ENCODE measurements at regions not wholly inside any gene's neighbourhood (a gene's known extent, or its start where the extent isn't known, plus 50 kb on each side); places are given as distances from the start of the nearest gene placed in this dataset.

GRCh38 chr7:51455948-51456347 lies 139.3 kb upstream of the COBL start:
- Histone ChIP-seq H3K79me2 (ENCODE audit: control insufficient read depth in 1 of 2, insufficient read depth in 2 of 2, low read length in 2 of 2) (no peaks in the 10 kb centered on the region), H3K9me3 (ENCODE audit: insufficient read depth in 2 of 2, low read depth in 1 of 2, low read length in 1 of 2) (no peaks in the 10 kb centered on the region), H3K4me3 (ENCODE audit: extremely low read depth in 1 of 4, insufficient read depth in 2 of 4, low read depth in 3 of 4, low read length in 4 of 4) (no peak overlapping the region), H4K91ac (replicated peaks; ENCODE audit: insufficient read length, low read length) (no peak overlapping the region), H3K79me1 (ENCODE audit: low read depth, low read length) (no peaks in the 10 kb centered on the region), H4K5ac (ENCODE audit: insufficient read length, low read depth, low read length) (no peak overlapping the region), H2BK5ac (ENCODE audit: low read depth, low read length) (no peak overlapping the region), H3K56ac (replicated peaks; ENCODE audit: insufficient read length, low read depth, low read length) (no peak overlapping the region), H3K4me1 (replicated peaks in 1 of 4; ENCODE audit: control insufficient read depth in 3 of 4, insufficient read depth in 4 of 4, low read length in 3 of 4) (peaks cover 0 to 14% (median 7%) of the 10 kb centered on the region in 4 experiments; a peak in 5 of 7 replicates), H2BK15ac (ENCODE audit: low read length) (no peak overlapping the region), H3K27ac (ENCODE audit: low read depth, low read length) (no peak overlapping the region), H4K20me1 (replicated peaks in 1 of 2; ENCODE audit: control insufficient read depth in 1 of 2, insufficient read depth in 2 of 2, low read length in 2 of 2) (no peaks in the 10 kb centered on the region), H2BK20ac (ENCODE audit: low read length) (no peak overlapping the region), H3K23ac (ENCODE audit: insufficient read length) (no peak overlapping the region), H2AFZ (ENCODE audit: low read length) (peak overlapping the region; percentile 1; the same call in 1 of the 2 replicates), H3K4me2 (ENCODE audit: insufficient read depth in 1 of 2, low read depth in 2 of 2, low read length in 2 of 2) (no peak overlapping the region), H3K36me3 (ENCODE audit: control insufficient read depth in 2 of 4, insufficient read depth in 4 of 4, low read length in 3 of 4) (no peaks in the 10 kb centered on the region), H3K23me2 (ENCODE audit: low read depth, low read length) (no peaks in the 10 kb centered on the region), H4K8ac (ENCODE audit: extremely low read depth, insufficient read depth, low read length) (no peak overlapping the region), H2BK12ac (ENCODE audit: low read depth, low read length) (no peak overlapping the region), H3K9ac (replicated peaks in 1 of 4; ENCODE audit: extremely low read depth in 1 of 4, low read depth in 3 of 4, low read length in 3 of 4) (no peak overlapping the region), H3K27me3 (replicated peaks in 1 of 4; ENCODE audit: control insufficient read depth in 3 of 4, extremely low read depth in 1 of 4, insufficient read depth in 3 of 4, low read length in 3 of 4) (peaks cover 0 to 9% (median 6%) of the 10 kb centered on the region in 4 experiments; a peak in 2 of 7 replicates), H3K14ac (ENCODE audit: insufficient read length) (no peak overlapping the region), H2AK5ac (ENCODE audit: low read depth, low read length) (no peak overlapping the region), H3K4ac (replicated peaks; ENCODE audit: insufficient read length, low read depth, low read length) (no peak overlapping the region), H3K18ac (ENCODE audit: extremely low read depth, low read length) (no peak overlapping the region), H2BK120ac (replicated peaks; ENCODE audit: low read depth, low read length) (no peak overlapping the region)
- FAIRE-seq, result peak; percentile 24
- no peak for DNase-seq (ENCODE audit: low read depth in 1 of 2, low spot score in 2 of 2)
- ChIA-PET POLR2A (ENCODE audit: partially characterized antibody) (interaction anchor here (1.2 kb wide), 1 partner anchor 9 kb away, joined by 4 read pairs; no protein-coding TSS in a partner anchor), CTCF (ENCODE audit: partially characterized antibody) (interaction anchor here (0.6 to 3.5 kb wide), 8 partner anchors 11 to 170 kb away, joined by 3 to 17 read pairs (median 4); no protein-coding TSS in a partner anchor)
- 71% methylated on average over 6 of the region's 6 CpGs; no CpG with 5 or more reads in 1 of the 2 experiments for WGBS, 2 experiments (ENCODE audit: extremely low coverage in 1 of 2, insufficient coverage in 1 of 2, insufficient read length in 1 of 2, insufficient replicate concordance in 2 of 2, low coverage in 1 of 2, low lambda C conversion rate in 2 of 2, missing lambda C conversion rate in 1 of 2)
- TF ChIP-seq CHD2 (IDR thresholded peaks at IDR 0.05; ENCODE audit: low read length), result no peak
- TF ChIP-seq RAD21 (IDR thresholded peaks at IDR 0.05 in 1 of 2, conservative IDR thresholded peaks at IDR 0.05 in 1 of 2; ENCODE audit: low read depth in 2 of 2, low read length in 2 of 2), result peak; percentile 25 to 38
- TF ChIP-seq KDM1A (IDR thresholded peaks at IDR 0.05; ENCODE audit: borderline replicate concordance, low read length), result no peak
- no peak for TF ChIP-seq EGR1 (IDR thresholded peaks at IDR 0.05; ENCODE audit: borderline replicate concordance, low read depth, low read length)
- no peak for TF ChIP-seq PHF8 (conservative IDR thresholded peaks at IDR 0.05; ENCODE audit: low read depth, low read length)
- no peak for TF ChIP-seq BRCA1 (IDR thresholded peaks at IDR 0.05; ENCODE audit: low read depth, low read length)
- no peak for TF ChIP-seq SUZ12 (IDR thresholded peaks at IDR 0.05; ENCODE audit: low read length)
- no peak for TF ChIP-seq EP300 (IDR thresholded peaks at IDR 0.05; ENCODE audit: borderline replicate concordance in 1 of 2, low read depth in 2 of 2, low read length in 2 of 2)
- no peak for TF ChIP-seq BCL11A (IDR thresholded peaks at IDR 0.05; ENCODE audit: low read depth in 2 of 2, low read length in 2 of 2)
- no peak for TF ChIP-seq HDAC6 (IDR thresholded peaks at IDR 0.05; ENCODE audit: low read depth, low read length)
- TF ChIP-seq JUND (IDR thresholded peaks at IDR 0.05; ENCODE audit: low read length), result no peak
- no peak for TF ChIP-seq RNF2 (IDR thresholded peaks at IDR 0.05; ENCODE audit: borderline replicate concordance, low read depth, low read length, missing control alignments, poor library complexity, severe bottlenecking)

All from H1 (cell line).